Glomerular endothelial cell (primary cell): ENCODE measurements at regions not wholly inside any gene's neighbourhood (a gene's known extent, or its start where the extent isn't known, plus 50 kb on each side); places are given as distances from the start of the nearest gene placed in this dataset.

Source experiments
- DNase-seq: peaks from one replicate; pipeline ENCODE4 v3.0.0-alpha.2; 2011; ENCODE audit warnings: low read depth, low spot score; ENCODE audit errors: extremely low read depth

- no peak for DNase-seq
Measured at GRCh38 chr2:60106836-60107529, 446.5 kb downstream of the BCL11A start.

GRCh38 chr2:60105906-60106305, 447.5 kb downstream of the BCL11A start:
- no peak for DNase-seq

- DNase-seq = no peak
Measured at GRCh38 chr2:60104514-60105505, 448.6 kb downstream of the BCL11A start.

GRCh38 chr2:60100034-60100433, 453.4 kb downstream of the BCL11A start:
- DNase-seq = no peak

GRCh38 chr2:60098996-60099395, 454.5 kb downstream of the BCL11A start:
- DNase-seq = no peak

DNA sequence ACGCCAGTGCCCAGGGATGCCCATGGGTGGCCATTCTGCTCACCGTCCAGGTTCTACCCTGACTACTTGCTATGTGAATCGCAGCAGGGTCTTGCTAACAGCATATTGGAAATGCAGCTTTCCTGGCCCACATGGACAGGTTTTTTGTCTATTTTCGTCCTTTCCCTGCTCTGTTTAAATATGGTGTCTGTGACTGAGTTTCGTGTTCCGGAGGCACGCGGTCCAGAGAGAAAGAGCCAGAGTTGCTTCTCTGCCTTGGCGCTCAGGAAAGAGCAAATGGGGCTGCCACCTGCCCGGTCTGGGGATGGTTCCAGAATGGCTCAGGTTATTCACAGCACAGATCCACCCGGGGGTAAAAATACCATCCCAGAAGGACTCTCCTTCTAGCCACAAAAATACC, 456.2 kb downstream of the BCL11A start:
- no peak for DNase-seq

- DNase-seq = no peak
Measured at GRCh38 chr2:60096556-60096955, 456.9 kb downstream of the BCL11A start.

GRCh38 chr2:60095903-60096302, 457.6 kb downstream of the BCL11A start:
- DNase-seq = no peak

DNA sequence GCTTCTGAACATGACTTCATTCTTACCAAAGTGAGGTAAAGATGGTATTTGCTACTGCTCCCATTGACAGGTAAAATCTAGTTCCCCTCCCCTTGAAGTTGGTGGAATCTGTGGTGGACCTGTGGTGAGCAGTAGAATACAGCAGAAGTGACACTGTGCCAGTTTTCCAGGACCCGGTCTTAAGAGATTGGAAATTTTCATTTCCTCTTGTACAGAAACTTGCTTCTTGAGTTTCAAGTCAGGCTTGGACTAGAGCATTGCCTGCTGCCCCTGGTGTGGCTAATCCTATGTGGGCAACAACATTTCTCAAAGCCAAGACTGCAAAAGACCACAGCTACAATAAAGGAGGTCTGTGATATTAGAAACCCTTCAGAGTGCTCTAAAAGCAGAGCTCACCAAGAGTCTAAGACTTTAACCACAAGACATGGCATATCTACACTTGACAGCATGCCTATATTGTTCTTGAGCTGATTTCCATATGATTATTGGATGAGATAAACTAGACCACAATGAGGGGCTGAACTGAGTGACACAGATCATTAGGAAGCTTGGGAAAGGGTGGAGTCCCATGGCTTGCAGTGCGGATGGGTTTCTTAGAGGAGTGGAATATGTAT, 458.1 kb downstream of the BCL11A start:
- no peak for DNase-seq

DNA sequence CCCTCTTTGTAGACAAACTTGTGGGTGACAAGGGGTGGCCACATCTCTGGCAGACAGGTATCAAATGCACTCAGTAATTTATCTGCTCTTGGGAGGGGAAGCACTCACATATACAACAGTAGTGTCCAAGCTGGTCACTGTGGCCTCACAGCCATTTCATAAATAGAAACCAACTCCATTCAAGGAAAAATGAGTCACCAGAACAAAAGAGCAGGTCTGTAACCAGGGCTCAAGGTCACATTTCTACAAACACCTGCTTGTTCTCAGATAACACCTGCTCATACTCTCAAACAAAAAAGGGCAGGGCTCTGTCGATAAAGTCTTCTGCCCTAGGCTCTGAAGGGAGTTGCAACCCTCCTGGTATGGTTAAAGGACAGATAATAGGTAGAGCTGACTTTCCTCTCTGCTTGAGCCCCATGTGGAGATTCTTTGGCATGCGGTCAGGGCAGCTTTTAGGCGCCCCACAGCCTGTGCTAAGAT, 459.0 kb downstream of the BCL11A start:
- no peak for DNase-seq

- no peak for DNase-seq
Measured at GRCh38 chr2:60092781-60093180, 460.7 kb downstream of the BCL11A start.

- DNase-seq = no peak
Measured at GRCh38 chr2:60091894-60092293, 461.6 kb downstream of the BCL11A start.

DNA sequence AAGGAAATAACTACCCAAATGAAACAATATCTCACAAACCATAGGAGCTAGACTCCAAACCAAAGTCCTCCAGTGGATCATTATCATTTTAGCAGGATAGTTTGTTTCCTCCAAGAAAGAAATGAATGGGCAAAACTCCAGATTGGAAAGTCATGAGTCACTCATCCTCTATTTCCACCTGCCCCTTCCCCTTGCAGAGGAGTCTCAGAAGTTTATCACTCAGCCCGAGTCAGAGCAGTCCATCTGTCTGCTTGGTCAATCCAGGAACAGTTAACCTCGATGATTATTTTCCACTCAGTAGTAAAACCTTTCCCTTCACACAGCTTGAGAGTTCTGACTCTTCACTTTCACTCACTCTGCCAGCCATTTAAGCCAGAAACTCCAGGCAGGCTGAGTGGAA, 462.2 kb downstream of the BCL11A start:
- DNase-seq = no peak

- DNase-seq = no peak
Measured at GRCh38 chr2:60079562-60079961, 473.9 kb downstream of the BCL11A start.

- DNase-seq = no peak
Measured at GRCh38 chr2:60075048-60075447, 478.4 kb downstream of the BCL11A start.

GRCh38 chr2:60073201-60073600, 480.3 kb downstream of the BCL11A start:
- DNase-seq = no peak

DNA sequence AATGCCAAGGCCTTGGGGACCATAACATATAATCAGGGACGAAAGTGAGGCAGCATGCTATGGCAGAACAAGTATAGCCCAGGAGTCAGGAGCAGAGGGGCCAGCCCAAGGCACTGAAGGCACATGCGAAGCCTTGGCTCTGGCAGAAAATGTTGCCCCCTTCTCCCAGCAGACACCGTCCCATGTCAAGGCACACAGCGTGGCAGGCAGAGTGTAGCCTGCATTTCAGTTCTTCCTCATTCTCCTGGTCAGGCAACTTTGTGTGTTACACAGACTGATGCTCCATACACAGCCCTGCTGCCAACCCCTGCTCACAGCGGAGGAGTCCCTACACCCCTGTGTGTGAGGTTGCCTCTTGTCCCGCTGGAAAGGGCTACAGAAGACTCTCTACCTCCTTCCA, 480.8 kb downstream of the BCL11A start:
- DNase-seq = no peak

GRCh38 chr2:60071490-60071831, 482.0 kb downstream of the BCL11A start:
- DNase-seq = no peak

- DNase-seq = no peak
Measured at GRCh38 chr2:60070736-60071489, 482.5 kb downstream of the BCL11A start.

GRCh38 chr2:60070196-60070595, 483.3 kb downstream of the BCL11A start:
- DNase-seq = no peak

DNA sequence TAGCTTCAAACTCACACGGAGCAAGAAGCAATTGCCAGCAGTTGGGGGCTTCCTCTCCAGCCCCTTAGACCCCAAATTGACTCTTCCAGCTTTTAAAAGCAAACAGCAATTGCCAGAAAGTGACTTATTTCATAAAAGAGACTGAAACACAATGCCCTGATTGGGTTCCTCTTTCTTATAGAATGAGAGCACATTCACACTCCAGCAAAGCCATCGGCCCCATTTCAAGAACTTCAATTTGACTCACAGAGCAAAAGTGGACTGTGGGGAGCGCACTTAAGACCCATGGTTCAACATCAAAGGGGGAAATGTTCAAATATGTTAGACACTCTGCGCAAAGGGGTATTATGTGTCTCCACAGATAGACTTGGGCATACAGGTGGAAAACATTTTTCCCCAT, 484.7 kb downstream of the BCL11A start:
- DNase-seq = no peak
